Mesothelial cell of epicardium (in vitro differentiated cells): ENCODE measurements at regions not wholly inside any gene's neighbourhood (a gene's known extent, or its start where the extent isn't known, plus 50 kb on each side); places are given as distances from the start of the nearest gene placed in this dataset.

Source experiments
- DNase-seq, 2 experiments: peaks; one replicate each; pipeline ENCODE4 v3.0.0; 2021; ENCODE audit warnings: low spot score in 2 of 2; ENCODE audit not compliant: unreplicated experiment in 2 of 2
- H3K27ac Mint-ChIP-seq: 2 replicates; pipeline ENCODE4 v1.8.0; 2021; ENCODE audit warnings: mixed read lengths
- H3K27me3 Mint-ChIP-seq: 2 replicates; pipeline ENCODE4 v1.8.0; 2021; ENCODE audit warnings: low read depth, mixed read lengths
- H3K36me3 Mint-ChIP-seq: 2 replicates; pipeline ENCODE4 v1.8.0; 2021; ENCODE audit warnings: mixed read lengths
- H3K4me1 Mint-ChIP-seq: 2 replicates; pipeline ENCODE4 v1.8.0; 2021; ENCODE audit warnings: mixed read lengths
- H3K4me3 Mint-ChIP-seq: 2 replicates; pipeline ENCODE4 v1.8.0; 2021; ENCODE audit warnings: mild to moderate bottlenecking, moderate library complexity, mixed read lengths
- H3K9me3 Mint-ChIP-seq: 2 replicates; pipeline ENCODE4 v1.8.0; 2021; ENCODE audit warnings: mixed read lengths
- TF ChIP-seq, protein P1 (sequence below): fragments of 200-600 bp; sonication (generic); IDR thresholded peaks from one replicate; pipeline ENCODE4 v1.5.0; 2021; ENCODE audit warnings: antibody characterized with exemption; ENCODE audit not compliant: unreplicated experiment

DNA sequence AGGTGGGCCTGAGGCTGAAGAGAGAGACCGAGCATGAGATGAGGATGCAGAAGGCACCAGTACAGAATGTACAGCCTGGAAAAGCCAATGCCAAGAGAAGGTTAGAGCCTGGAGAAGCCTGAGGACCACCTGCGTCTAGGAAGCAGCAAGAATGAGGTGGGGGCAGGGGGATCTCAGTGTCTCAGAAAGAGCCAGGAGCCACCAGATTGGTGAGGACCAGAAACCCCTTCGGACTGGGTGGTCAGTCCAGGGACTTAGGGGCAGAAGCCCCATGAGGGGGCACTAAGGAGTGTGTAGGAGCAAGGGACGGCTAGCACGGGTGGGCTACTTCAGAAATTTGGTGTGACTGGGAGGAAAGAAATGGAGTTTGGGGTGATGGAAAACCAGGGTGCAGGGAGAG, 205.9 kb upstream of the RNF32 start:
- TF ChIP-seq, protein P1, sequence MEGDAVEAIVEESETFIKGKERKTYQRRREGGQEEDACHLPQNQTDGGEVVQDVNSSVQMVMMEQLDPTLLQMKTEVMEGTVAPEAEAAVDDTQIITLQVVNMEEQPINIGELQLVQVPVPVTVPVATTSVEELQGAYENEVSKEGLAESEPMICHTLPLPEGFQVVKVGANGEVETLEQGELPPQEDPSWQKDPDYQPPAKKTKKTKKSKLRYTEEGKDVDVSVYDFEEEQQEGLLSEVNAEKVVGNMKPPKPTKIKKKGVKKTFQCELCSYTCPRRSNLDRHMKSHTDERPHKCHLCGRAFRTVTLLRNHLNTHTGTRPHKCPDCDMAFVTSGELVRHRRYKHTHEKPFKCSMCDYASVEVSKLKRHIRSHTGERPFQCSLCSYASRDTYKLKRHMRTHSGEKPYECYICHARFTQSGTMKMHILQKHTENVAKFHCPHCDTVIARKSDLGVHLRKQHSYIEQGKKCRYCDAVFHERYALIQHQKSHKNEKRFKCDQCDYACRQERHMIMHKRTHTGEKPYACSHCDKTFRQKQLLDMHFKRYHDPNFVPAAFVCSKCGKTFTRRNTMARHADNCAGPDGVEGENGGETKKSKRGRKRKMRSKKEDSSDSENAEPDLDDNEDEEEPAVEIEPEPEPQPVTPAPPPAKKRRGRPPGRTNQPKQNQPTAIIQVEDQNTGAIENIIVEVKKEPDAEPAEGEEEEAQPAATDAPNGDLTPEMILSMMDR = no peak
- Mint-ChIP-seq H3K36me3 (no peaks in the 10 kb centered on the region), H3K4me3 (no peak overlapping the region), H3K9me3 (no peaks in the 10 kb centered on the region), H3K4me1 (no peaks in the 10 kb centered on the region), H3K27ac (no peak overlapping the region), H3K27me3 (no peaks in the 10 kb centered on the region)
- DNase-seq = no peak

DNA sequence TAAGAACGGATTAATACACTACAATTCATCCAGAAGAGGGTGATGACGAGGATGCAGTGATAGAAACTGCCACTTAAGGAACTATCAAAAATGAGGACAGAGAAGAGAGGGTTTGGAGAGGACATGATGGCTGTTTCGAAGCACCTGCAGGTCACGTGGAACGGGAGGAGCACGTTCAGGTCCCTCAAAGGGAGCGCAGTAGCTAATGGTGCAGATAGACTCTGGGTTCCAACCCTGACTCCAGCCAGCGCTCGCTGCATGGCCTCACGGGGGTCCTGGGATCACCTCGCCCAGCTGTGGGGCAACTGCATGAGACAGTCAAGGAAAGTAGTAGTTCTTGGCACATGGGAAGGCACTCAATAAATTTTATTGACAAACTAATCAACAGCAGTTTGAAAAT, 208.6 kb upstream of the RNF32 start:
- Mint-ChIP-seq H3K27ac (no peak overlapping the region), H3K27me3 (no peaks in the 10 kb centered on the region), H3K36me3 (no peaks in the 10 kb centered on the region), H3K4me1 (no peaks in the 10 kb centered on the region), H3K4me3 (no peak overlapping the region), H3K9me3 (no peaks in the 10 kb centered on the region)
- TF ChIP-seq, protein P1 = no peak
- no peak for DNase-seq

- H3K4me1 Mint-ChIP-seq = no peaks in the 10 kb centered on the region
- no peaks in the 10 kb centered on the region for H3K27me3 Mint-ChIP-seq
- H3K27ac Mint-ChIP-seq = no peak overlapping the region
- no peaks in the 10 kb centered on the region for H3K9me3 Mint-ChIP-seq
- no peak for DNase-seq
- TF ChIP-seq, protein P1 = no peak
- H3K36me3 Mint-ChIP-seq = no peaks in the 10 kb centered on the region
- no peak overlapping the region for H3K4me3 Mint-ChIP-seq
Observed at GRCh38 chr7:156430109-156430508, 210.5 kb upstream of the RNF32 start.

DNA sequence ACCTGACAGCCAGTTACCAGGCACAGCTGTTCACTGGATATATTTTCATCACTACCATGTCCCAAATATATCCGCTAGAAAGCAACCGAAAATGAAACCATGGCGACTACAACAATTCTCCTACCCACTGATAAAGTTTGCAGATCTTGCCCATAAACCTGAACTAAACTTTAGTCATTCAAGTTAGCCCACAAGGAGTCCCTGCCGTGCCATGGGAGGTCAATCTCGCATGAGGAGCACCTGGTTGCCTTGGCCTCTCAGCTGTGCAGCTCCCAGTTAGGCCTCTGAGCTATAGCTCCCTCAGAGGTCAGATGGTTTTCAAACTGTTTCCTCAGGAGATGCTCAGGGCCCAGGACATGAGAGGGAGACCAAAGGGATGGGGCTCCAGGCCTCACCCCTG, 211.1 kb upstream of the RNF32 start:
- TF ChIP-seq, protein P1 = no peak
- Mint-ChIP-seq H3K36me3 (no peaks in the 10 kb centered on the region), H3K27me3 (peaks cover 3% of the 10 kb centered on the region), H3K4me3 (no peak overlapping the region), H3K4me1 (no peaks in the 10 kb centered on the region), H3K9me3 (no peaks in the 10 kb centered on the region), H3K27ac (no peak overlapping the region)
- no peak for DNase-seq

GRCh38 chr7:156423876-156424275, 216.7 kb upstream of the RNF32 start:
- H3K4me3 Mint-ChIP-seq = no peak overlapping the region
- H3K27me3 Mint-ChIP-seq = peaks cover 7% of the 10 kb centered on the region
- no peak overlapping the region for H3K27ac Mint-ChIP-seq
- no peaks in the 10 kb centered on the region for H3K4me1 Mint-ChIP-seq
- DNase-seq = no peak
- no peaks in the 10 kb centered on the region for H3K36me3 Mint-ChIP-seq
- TF ChIP-seq, protein P1 = no peak
- H3K9me3 Mint-ChIP-seq = peaks cover 18% of the 10 kb centered on the region

DNA sequence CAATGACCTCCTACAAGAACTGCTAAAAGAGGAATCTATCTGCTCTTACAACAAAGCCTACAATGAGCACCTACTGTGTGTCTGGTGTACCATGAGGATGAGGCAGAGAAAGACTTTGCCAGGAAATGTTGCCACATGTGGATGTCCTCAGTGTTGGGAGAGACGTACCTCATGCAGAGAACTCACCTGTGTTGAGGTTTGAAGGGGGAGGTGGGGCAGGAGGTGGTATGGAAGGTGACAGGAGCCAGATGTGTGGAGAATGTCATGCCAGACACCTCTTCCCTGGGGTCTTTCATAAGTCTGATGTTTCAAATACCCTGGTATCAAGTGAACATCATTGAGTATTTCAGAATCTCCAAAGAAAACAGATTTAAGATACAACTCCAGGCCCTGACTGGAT, 220.1 kb upstream of the RNF32 start:
- H3K9me3 Mint-ChIP-seq = peaks cover 18% of the 10 kb centered on the region
- no peak overlapping the region for H3K4me3 Mint-ChIP-seq
- H3K27ac Mint-ChIP-seq = no peak overlapping the region
- no peaks in the 10 kb centered on the region for H3K4me1 Mint-ChIP-seq
- no peak for DNase-seq
- H3K36me3 Mint-ChIP-seq = no peaks in the 10 kb centered on the region
- TF ChIP-seq, protein P1 = no peak
- H3K27me3 Mint-ChIP-seq = peaks cover 7% of the 10 kb centered on the region
